ENCODE measurements at regions not wholly inside any gene's neighbourhood (a gene's known extent, or its start where the extent isn't known, plus 50 kb on each side); places are given as distances from the start of the nearest gene placed in this dataset.

- Histone ChIP-seq H3K27ac (ENCODE audit: extremely low read depth, low read depth, low read length) (no peak overlapping the region), H3K4me1 (ENCODE audit: control insufficient read depth, insufficient read depth, low read length) (no peaks in the 10 kb centered on the region), H3K4me3 (ENCODE audit: low read depth, low read length) (no peak overlapping the region), H3K9me3 (ENCODE audit: control insufficient read depth, insufficient read depth, low read depth, low read length) (no peaks in the 10 kb centered on the region), H3K36me3 (ENCODE audit: control insufficient read depth in 2 of 2, insufficient read depth in 1 of 2, low read length in 2 of 2) (no peaks in the 10 kb centered on the region)
- CTCF ChIA-PET: no interaction called here
- TF ChIP-seq BCL6B (tag by site-specific recombination; IDR thresholded peaks at IDR 0.05) (no peak), ZIC2 (tag by site-specific recombination; IDR thresholded peaks at IDR 0.05) (peak; percentile 11; the same call in 1 of the 2 replicates), ZSCAN30 (tag by site-specific recombination; IDR thresholded peaks at IDR 0.05) (no peak)
- POLR2A ChIA-PET: no interaction called here
Observed at GRCh38 chr10:71161425-71161824, 50.9 kb upstream of the UNC5B start.

All from HEK293 (cell line).